ENCODE measurements at regions not wholly inside any gene's neighbourhood (a gene's known extent, or its start where the extent isn't known, plus 50 kb on each side); places are given as distances from the start of the nearest gene placed in this dataset.
"Not testable (repeated sequence)": the region's sequence is repeated elsewhere in the genome, so short reads cannot be mapped to it uniquely, and the experiment has no call there.

GRCh38 chr4:125787707-125788106 lies 473.0 kb downstream of the FAT4 start:
- no peak for DNase-seq (ENCODE audit: low read depth in 4 of 4, low spot score in 2 of 4)

GRCh38 chr4:125789023-125789422 lies 474.3 kb downstream of the FAT4 start:
- DNase-seq (ENCODE audit: low read depth in 4 of 4, low spot score in 2 of 4) = no peak

GRCh38 chr4:125791896-125792295 lies 477.1 kb downstream of the FAT4 start:
- no peak for DNase-seq (ENCODE audit: low read depth in 4 of 4, low spot score in 2 of 4)

GRCh38 chr4:125794989-125795388 lies 480.2 kb downstream of the FAT4 start:
- no peak for DNase-seq (ENCODE audit: low read depth in 4 of 4, low spot score in 2 of 4)

GRCh38 chr4:125796138-125796537 lies 481.4 kb downstream of the FAT4 start:
- no peak for DNase-seq (ENCODE audit: low read depth in 4 of 4, low spot score in 2 of 4)

GRCh38 chr4:125797621-125798020 lies 482.9 kb downstream of the FAT4 start:
- DNase-seq (ENCODE audit: low read depth in 4 of 4, low spot score in 2 of 4) = not testable (repeated sequence)

GRCh38 chr4:125801373-125801772 lies 486.6 kb downstream of the FAT4 start:
- no peak for DNase-seq (ENCODE audit: low read depth in 4 of 4, low spot score in 2 of 4)

- no peak for DNase-seq (ENCODE audit: low read depth in 4 of 4, low spot score in 2 of 4)
Observed at GRCh38 chr4:125801924-125802323, 487.2 kb downstream of the FAT4 start.

- no peak for DNase-seq (ENCODE audit: low read depth in 4 of 4, low spot score in 2 of 4)
Observed at GRCh38 chr4:125808022-125808421, 493.3 kb downstream of the FAT4 start.

- no peak for DNase-seq (ENCODE audit: low read depth in 4 of 4, low spot score in 2 of 4)
Observed at GRCh38 chr4:125808570-125808969, 493.8 kb downstream of the FAT4 start.

GRCh38 chr4:125811892-125812291 lies 497.1 kb downstream of the FAT4 start:
- no peak for DNase-seq (ENCODE audit: low read depth in 4 of 4, low spot score in 2 of 4)

GRCh38 chr4:125826801-125827695 lies 512.3 kb downstream of the FAT4 start:
- peak in 2 of 4 donors; percentile 23 to 41 for DNase-seq (ENCODE audit: low read depth in 4 of 4, low spot score in 2 of 4)

GRCh38 chr4:125827696-125828052 lies 512.9 kb downstream of the FAT4 start:
- DNase-seq (ENCODE audit: low read depth in 4 of 4, low spot score in 2 of 4) = no peak

GRCh38 chr4:125828346-125828745 lies 513.6 kb downstream of the FAT4 start:
- DNase-seq (ENCODE audit: low read depth in 4 of 4, low spot score in 2 of 4) = no peak

- DNase-seq (ENCODE audit: low read depth in 4 of 4, low spot score in 2 of 4) = no peak
Observed at GRCh38 chr4:125832161-125832560, 517.4 kb downstream of the FAT4 start.

- DNase-seq (ENCODE audit: low read depth in 4 of 4, low spot score in 2 of 4) = no peak
Observed at GRCh38 chr4:125836597-125837195, 521.9 kb downstream of the FAT4 start.

- DNase-seq (ENCODE audit: low read depth in 4 of 4, low spot score in 2 of 4) = no peak
Observed at GRCh38 chr4:125837493-125838201, 522.9 kb downstream of the FAT4 start.

GRCh38 chr4:125838202-125838601 lies 523.4 kb downstream of the FAT4 start:
- DNase-seq (ENCODE audit: low read depth in 4 of 4, low spot score in 2 of 4) = no peak

- DNase-seq (ENCODE audit: low read depth in 4 of 4, low spot score in 2 of 4) = no peak
Observed at GRCh38 chr4:125838924-125839323, 524.2 kb downstream of the FAT4 start.

- DNase-seq (ENCODE audit: low read depth in 4 of 4, low spot score in 2 of 4) = no peak
Observed at GRCh38 chr4:125843947-125844346, 529.2 kb downstream of the FAT4 start.

- no peak for DNase-seq (ENCODE audit: low read depth in 4 of 4, low spot score in 2 of 4)
Observed at GRCh38 chr4:125847518-125847917, 532.8 kb downstream of the FAT4 start.

GRCh38 chr4:125849869-125850268 lies 535.1 kb downstream of the FAT4 start:
- DNase-seq (ENCODE audit: low read depth in 4 of 4, low spot score in 2 of 4) = no peak
